ENCODE measurements at regions not wholly inside any gene's neighbourhood (a gene's known extent, or its start where the extent isn't known, plus 50 kb on each side); places are given as distances from the start of the nearest gene placed in this dataset.

GRCh38 chr20:58028123-58028522 lies 200.3 kb downstream of the ANKRD60 start:
- peak overlapping the region in 1 of 7 donors; percentile 43 for H3K27ac Mint-ChIP-seq
- Histone ChIP-seq H3K9me3 (ENCODE audit: control insufficient read depth in 1 of 2, low read length in 2 of 2) (no peaks in the 10 kb centered on the region), H3K4me3 (ENCODE audit: low read length in 2 of 2) (no peak overlapping the region), H3K27me3 (ENCODE audit: insufficient read depth, low read length) (no peaks in the 10 kb centered on the region), H3K4me1 (ENCODE audit: insufficient read depth, low read length) (no peaks in the 10 kb centered on the region), H3K27ac (ENCODE audit: low read depth, low read length) (no peak overlapping the region), H3K36me3 (ENCODE audit: insufficient read depth, low read length) (no peaks in the 10 kb centered on the region)
- POLR2A ChIA-PET (ENCODE audit: partially characterized antibody), result no interaction called here
- intact Hi-C loops (cut with micrococcal nuclease), result no loop called here
- peaks cover 0 to 2% (median 0%) of the 10 kb centered on the region in 8 donors for H3K9me3 Mint-ChIP-seq
- peaks cover 0 to 2% (median 0%) of the 10 kb centered on the region in 4 donors for H3K4me1 Mint-ChIP-seq
- no peak overlapping the region for H3K4me3 Mint-ChIP-seq
- CTCF ChIA-PET (ENCODE audit: partially characterized antibody), result no interaction called here
- H3K36me3 Mint-ChIP-seq, result no peaks in the 10 kb centered on the region
- peaks cover 15 to 23% of the 10 kb centered on the region in 2 donors for H3K27me3 Mint-ChIP-seq
- no peak for DNase-seq

- Mint-ChIP-seq H3K9me3 (no peaks in the 10 kb centered on the region), H3K4me1 (no peaks in the 10 kb centered on the region), H3K4me3 (no peak overlapping the region), H3K27ac (no peak overlapping the region), H3K27me3 (peaks cover 12 to 13% of the 10 kb centered on the region in 2 donors), H3K36me3 (no peaks in the 10 kb centered on the region)
- Histone ChIP-seq H3K36me3 (ENCODE audit: insufficient read depth, low read length) (no peaks in the 10 kb centered on the region), H3K4me1 (ENCODE audit: insufficient read depth, low read length) (no peaks in the 10 kb centered on the region), H3K27ac (ENCODE audit: low read depth, low read length) (no peak overlapping the region), H3K9me3 (ENCODE audit: control insufficient read depth in 1 of 2, low read length in 2 of 2) (no peaks in the 10 kb centered on the region), H3K27me3 (ENCODE audit: insufficient read depth, low read length) (no peaks in the 10 kb centered on the region), H3K4me3 (ENCODE audit: low read length in 2 of 2) (no peak overlapping the region)
- CTCF ChIA-PET (ENCODE audit: partially characterized antibody), result no interaction called here
- intact Hi-C loops (cut with micrococcal nuclease), result no loop called here
- POLR2A ChIA-PET (ENCODE audit: partially characterized antibody), result no interaction called here
- DNase-seq, result no peak
Observed at GRCh38 chr20:58026361-58026760, 202.1 kb downstream of the ANKRD60 start.

DNA sequence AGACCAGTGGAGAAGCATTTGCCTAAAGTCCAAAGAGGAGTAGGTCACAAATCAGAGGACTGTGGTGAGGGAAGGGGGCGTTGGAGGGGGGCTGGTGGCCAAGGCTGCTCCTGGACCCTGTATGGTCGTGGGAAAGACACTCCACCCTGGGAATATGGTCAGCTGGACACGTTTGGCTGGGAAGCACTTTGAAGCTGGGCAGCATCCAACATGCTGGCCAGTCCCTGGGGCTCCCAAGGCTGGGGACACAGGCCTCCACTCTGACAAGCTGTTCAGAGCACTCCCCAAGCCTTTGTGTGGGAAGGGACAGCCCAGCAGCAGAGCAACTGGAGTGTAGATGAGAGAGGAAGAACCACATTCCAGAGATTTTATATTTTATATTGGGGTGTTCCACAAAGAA lies 203.2 kb downstream of the ANKRD60 start:
- intact Hi-C loops (cut with micrococcal nuclease), result no loop called here
- no peaks in the 10 kb centered on the region for H3K27me3 ChIP-seq (ENCODE audit: insufficient read depth, low read length)
- Mint-ChIP-seq H3K36me3 (no peaks in the 10 kb centered on the region), H3K9me3 (no peaks in the 10 kb centered on the region), H3K27me3 (peaks cover 12 to 13% of the 10 kb centered on the region in 2 donors), H3K4me1 (no peaks in the 10 kb centered on the region), H3K27ac (no peak overlapping the region), H3K4me3 (no peak overlapping the region)
- no peaks in the 10 kb centered on the region for H3K4me1 ChIP-seq (ENCODE audit: insufficient read depth, low read length)
- ChIA-PET POLR2A (ENCODE audit: partially characterized antibody) (no interaction called here), CTCF (ENCODE audit: partially characterized antibody) (no interaction called here)
- H3K27ac ChIP-seq (ENCODE audit: low read depth, low read length), result no peak overlapping the region
- H3K4me3 ChIP-seq (ENCODE audit: low read length in 2 of 2), result no peak overlapping the region
- no peak for DNase-seq
- no peaks in the 10 kb centered on the region for H3K36me3 ChIP-seq (ENCODE audit: insufficient read depth, low read length)
- no peaks in the 10 kb centered on the region for H3K9me3 ChIP-seq (ENCODE audit: control insufficient read depth in 1 of 2, low read length in 2 of 2)

GRCh38 chr20:58024241-58024721 lies 204.2 kb downstream of the ANKRD60 start:
- Histone ChIP-seq H3K4me3 (ENCODE audit: low read length in 2 of 2) (no peak overlapping the region), H3K27me3 (ENCODE audit: insufficient read depth, low read length) (no peaks in the 10 kb centered on the region), H3K4me1 (ENCODE audit: insufficient read depth, low read length) (no peaks in the 10 kb centered on the region), H3K9me3 (ENCODE audit: control insufficient read depth in 1 of 2, low read length in 2 of 2) (no peaks in the 10 kb centered on the region), H3K27ac (ENCODE audit: low read depth, low read length) (no peak overlapping the region), H3K36me3 (ENCODE audit: insufficient read depth, low read length) (no peaks in the 10 kb centered on the region)
- intact Hi-C loops (cut with micrococcal nuclease), result no loop called here
- DNase-seq, result no peak
- no peaks in the 10 kb centered on the region for H3K9me3 Mint-ChIP-seq
- H3K4me1 Mint-ChIP-seq, result no peaks in the 10 kb centered on the region
- H3K27me3 Mint-ChIP-seq, result peaks cover 14 to 15% of the 10 kb centered on the region in 2 donors
- ChIA-PET POLR2A (ENCODE audit: partially characterized antibody) (no interaction called here), CTCF (ENCODE audit: partially characterized antibody) (no interaction called here)
- no peak overlapping the region for H3K27ac Mint-ChIP-seq
- H3K4me3 Mint-ChIP-seq, result no peak overlapping the region
- H3K36me3 Mint-ChIP-seq, result no peaks in the 10 kb centered on the region

GRCh38 chr20:58023781-58024180 lies 204.7 kb downstream of the ANKRD60 start:
- Mint-ChIP-seq H3K27ac (no peak overlapping the region), H3K36me3 (no peaks in the 10 kb centered on the region), H3K4me3 (no peak overlapping the region), H3K4me1 (no peaks in the 10 kb centered on the region), H3K27me3 (peaks cover 11% of the 10 kb centered on the region in 2 donors), H3K9me3 (no peaks in the 10 kb centered on the region)
- no peak overlapping the region for H3K27ac ChIP-seq (ENCODE audit: low read depth, low read length)
- POLR2A ChIA-PET (ENCODE audit: partially characterized antibody), result no interaction called here
- no peaks in the 10 kb centered on the region for H3K27me3 ChIP-seq (ENCODE audit: insufficient read depth, low read length)
- H3K4me1 ChIP-seq (ENCODE audit: insufficient read depth, low read length), result no peaks in the 10 kb centered on the region
- H3K36me3 ChIP-seq (ENCODE audit: insufficient read depth, low read length), result no peaks in the 10 kb centered on the region
- DNase-seq, result no peak
- intact Hi-C loops (cut with micrococcal nuclease), result no loop called here
- no peaks in the 10 kb centered on the region for H3K9me3 ChIP-seq (ENCODE audit: control insufficient read depth in 1 of 2, low read length in 2 of 2)
- H3K4me3 ChIP-seq (ENCODE audit: low read length in 2 of 2), result no peak overlapping the region
- CTCF ChIA-PET (ENCODE audit: partially characterized antibody), result no interaction called here

- intact Hi-C loops (cut with micrococcal nuclease), result no loop called here
- H3K27me3 Mint-ChIP-seq, result peaks cover 7 to 9% of the 10 kb centered on the region in 2 donors
- POLR2A ChIA-PET (ENCODE audit: partially characterized antibody), result no interaction called here
Observed at GRCh38 chr20:58023346-58023745, 205.1 kb downstream of the ANKRD60 start.

DNA sequence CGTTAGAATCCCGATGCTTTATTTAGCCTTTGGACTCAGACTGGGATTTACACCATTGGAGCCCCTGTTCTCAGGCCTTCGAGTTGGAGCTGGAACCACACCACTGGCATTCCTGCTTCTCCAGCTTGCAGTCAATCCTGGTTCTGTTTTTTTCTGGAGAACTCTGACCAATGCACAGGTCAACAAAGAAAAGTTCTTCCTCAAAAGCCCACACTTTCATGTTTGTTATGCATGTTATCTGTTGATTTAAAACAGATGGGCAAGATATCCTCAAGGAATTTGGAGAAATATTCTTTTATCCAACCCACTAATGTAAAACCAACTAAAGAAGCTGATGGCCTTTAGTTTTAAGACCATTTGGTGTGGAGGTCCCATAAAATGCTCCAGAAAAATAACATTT lies 205.7 kb downstream of the ANKRD60 start:
- H3K9me3 Mint-ChIP-seq, result no peaks in the 10 kb centered on the region
- no peaks in the 10 kb centered on the region for H3K36me3 ChIP-seq (ENCODE audit: insufficient read depth, low read length)
- H3K4me3 Mint-ChIP-seq, result no peak overlapping the region
- no peaks in the 10 kb centered on the region for H3K4me1 ChIP-seq (ENCODE audit: insufficient read depth, low read length)
- ChIA-PET CTCF (ENCODE audit: partially characterized antibody) (no interaction called here), POLR2A (ENCODE audit: partially characterized antibody) (no interaction called here)
- H3K27me3 ChIP-seq (ENCODE audit: insufficient read depth, low read length), result no peaks in the 10 kb centered on the region
- H3K27me3 Mint-ChIP-seq, result peaks cover 9% of the 10 kb centered on the region in 2 donors
- no peak overlapping the region for H3K27ac ChIP-seq (ENCODE audit: low read depth, low read length)
- H3K36me3 Mint-ChIP-seq, result no peaks in the 10 kb centered on the region
- DNase-seq, result no peak
- no peak overlapping the region for H3K27ac Mint-ChIP-seq
- H3K9me3 ChIP-seq (ENCODE audit: control insufficient read depth in 1 of 2, low read length in 2 of 2), result no peaks in the 10 kb centered on the region
- no peaks in the 10 kb centered on the region for H3K4me1 Mint-ChIP-seq
- intact Hi-C loops (cut with micrococcal nuclease), result no loop called here
- H3K4me3 ChIP-seq (ENCODE audit: low read length in 2 of 2), result no peak overlapping the region

More at GRCh38 chr20:58023346-58023745, 205.1 kb downstream of the ANKRD60 start:
- Histone ChIP-seq H3K9me3 (ENCODE audit: control insufficient read depth in 1 of 2, low read length in 2 of 2) (no peaks in the 10 kb centered on the region), H3K27me3 (ENCODE audit: insufficient read depth, low read length) (no peaks in the 10 kb centered on the region), H3K4me1 (ENCODE audit: insufficient read depth, low read length) (no peaks in the 10 kb centered on the region), H3K27ac (ENCODE audit: low read depth, low read length) (no peak overlapping the region), H3K4me3 (ENCODE audit: low read length in 2 of 2) (no peak overlapping the region), H3K36me3 (ENCODE audit: insufficient read depth, low read length) (no peaks in the 10 kb centered on the region)
- H3K4me3 Mint-ChIP-seq, result no peak overlapping the region
- CTCF ChIA-PET (ENCODE audit: partially characterized antibody), result no interaction called here
- no peak for DNase-seq
- H3K4me1 Mint-ChIP-seq, result no peaks in the 10 kb centered on the region
- H3K36me3 Mint-ChIP-seq, result no peaks in the 10 kb centered on the region
- no peak overlapping the region for H3K27ac Mint-ChIP-seq
- H3K9me3 Mint-ChIP-seq, result no peaks in the 10 kb centered on the region

DNA sequence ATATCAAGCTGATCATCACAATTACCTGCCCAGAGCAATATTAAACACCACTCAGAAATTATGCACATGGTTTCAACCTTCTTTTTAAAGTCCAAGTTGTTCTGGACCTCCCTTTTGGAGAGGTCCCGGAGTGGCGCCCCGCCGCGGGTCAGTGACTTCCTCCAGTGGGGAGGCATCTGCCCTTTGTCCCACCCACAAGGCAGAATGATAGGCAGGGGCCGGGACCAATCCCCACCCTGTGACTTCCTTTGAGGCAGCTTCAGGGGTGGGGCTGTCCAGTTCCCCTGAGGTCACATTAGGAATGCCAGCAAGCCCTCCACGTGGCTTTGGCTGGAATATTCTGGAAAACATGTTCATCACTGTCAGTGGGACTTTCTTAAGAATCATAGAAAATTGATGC lies 207.0 kb downstream of the ANKRD60 start:
- no peak overlapping the region for H3K4me3 ChIP-seq (ENCODE audit: low read length in 2 of 2)
- Mint-ChIP-seq H3K9me3 (no peaks in the 10 kb centered on the region), H3K36me3 (no peaks in the 10 kb centered on the region), H3K4me3 (no peak overlapping the region), H3K27ac (no peak overlapping the region), H3K4me1 (no peaks in the 10 kb centered on the region), H3K27me3 (peaks cover 9% of the 10 kb centered on the region in 2 donors)
- intact Hi-C loops (cut with micrococcal nuclease), result no loop called here
- no peaks in the 10 kb centered on the region for H3K9me3 ChIP-seq (ENCODE audit: control insufficient read depth in 1 of 2, low read length in 2 of 2)
- ChIA-PET CTCF (ENCODE audit: partially characterized antibody) (no interaction called here), POLR2A (ENCODE audit: partially characterized antibody) (no interaction called here)
- H3K27ac ChIP-seq (ENCODE audit: low read depth, low read length), result no peak overlapping the region
- no peaks in the 10 kb centered on the region for H3K36me3 ChIP-seq (ENCODE audit: insufficient read depth, low read length)
- no peak for DNase-seq
- no peaks in the 10 kb centered on the region for H3K4me1 ChIP-seq (ENCODE audit: insufficient read depth, low read length)
- no peaks in the 10 kb centered on the region for H3K27me3 ChIP-seq (ENCODE audit: insufficient read depth, low read length)
